HepG2 (cell line): ENCODE measurements at regions not wholly inside any gene's neighbourhood (a gene's known extent, or its start where the extent isn't known, plus 50 kb on each side); places are given as distances from the start of the nearest gene placed in this dataset.
A peak's percentile ranks its signal among the peaks of the same experiment; 100 is the strongest.

Experiments used
- KLF9 ChIP-seq: IDR thresholded peaks from 2 replicates; pipeline ENCODE4 v1.6.1; 2016; ENCODE audit warnings: low read depth
- MAFK ChIP-seq, 2 experiments: IDR thresholded peaks in 1 of 2; conservative IDR thresholded peaks in 1 of 2; 2 replicates each; pipeline ENCODE4 v1.6.1; 2011; ENCODE audit warnings: improper control_type of control experiment in 2 of 2, low read length in 2 of 2
- MED13 ChIP-seq: sonication (generic); formaldehyde crosslinking; IDR thresholded peaks from 2 replicates; pipeline ENCODE4 v1.5.0; 2020; ENCODE audit warnings: missing genetic modification reagents
- MIER2 ChIP-seq: IDR thresholded peaks from 2 replicates; pipeline ENCODE4 v1.6.1; 2016; ENCODE audit warnings: missing biosample characterization, missing genetic modification reagents
- MTF2 ChIP-seq: sonication (generic); formaldehyde crosslinking; IDR thresholded peaks from 2 replicates; pipeline ENCODE4 v1.5.0; 2020; ENCODE audit warnings: missing genetic modification reagents, borderline replicate concordance
- RAD21 ChIP-seq: fragments of 450-650 bp; formaldehyde crosslinking; IDR thresholded peaks from 2 replicates; pipeline ENCODE4 v1.5.0; 2020; ENCODE audit warnings: mild to moderate bottlenecking
- RAD51 ChIP-seq: fragments of 450-650 bp; IDR thresholded peaks from 2 replicates; pipeline ENCODE4 v1.6.1; 2016; ENCODE audit warnings: borderline replicate concordance
- RFXANK ChIP-seq: IDR thresholded peaks from 2 replicates; pipeline ENCODE4 v1.6.1; 2016
- RXRB ChIP-seq: IDR thresholded peaks from 2 replicates; pipeline ENCODE4 v1.6.1; 2016; ENCODE audit warnings: borderline replicate concordance, missing genetic modification reagents, missing compliant biosample characterization
- SP1 ChIP-seq, 2 experiments: fragments of 450-650 bp in 1 of 2; sonication (generic) in 1 of 2; formaldehyde crosslinking in 1 of 2; IDR thresholded peaks; 2 replicates each; pipeline versions ENCODE4 v1.4.0 to v1.6.1; 2016 to 2020; ENCODE audit warnings: missing genetic modification reagents in 1 of 2
- STAG1 ChIP-seq: sonication (generic); formaldehyde crosslinking; IDR thresholded peaks from 2 replicates; pipeline ENCODE4 v1.4.0; 2020; ENCODE audit warnings: missing genetic modification reagents
- WIZ ChIP-seq: sonication (generic); formaldehyde crosslinking; IDR thresholded peaks from 2 replicates; pipeline ENCODE4 v1.5.1; 2020; ENCODE audit warnings: mild to moderate bottlenecking, missing genetic modification reagents
- YEATS4 ChIP-seq: sonication (generic); formaldehyde crosslinking; IDR thresholded peaks from 2 replicates; pipeline ENCODE4 v1.4.0; 2020; ENCODE audit warnings: missing genetic modification reagents, borderline replicate concordance
- ZNF367 ChIP-seq: sonication (generic); formaldehyde crosslinking; IDR thresholded peaks from 2 replicates; pipeline ENCODE4 v1.4.0; 2020; ENCODE audit warnings: missing genetic modification reagents, borderline replicate concordance
- ZNF44 ChIP-seq: sonication (generic); formaldehyde crosslinking; IDR thresholded peaks from 2 replicates; pipeline ENCODE4 v1.5.1; 2020; ENCODE audit warnings: mild to moderate bottlenecking, missing genetic modification reagents
- ZNF563 ChIP-seq: sonication (generic); formaldehyde crosslinking; IDR thresholded peaks from 2 replicates; pipeline ENCODE4 v1.8.0; 2022; ENCODE audit warnings: mild to moderate bottlenecking, moderate library complexity, missing genetic modification reagents
- ZNF773 ChIP-seq: sonication (generic); formaldehyde crosslinking; IDR thresholded peaks from 2 replicates; pipeline ENCODE4 v1.4.0; 2020; ENCODE audit warnings: missing genetic modification reagents, borderline replicate concordance
- ZNF83 ChIP-seq: sonication (generic); formaldehyde crosslinking; IDR thresholded peaks from 2 replicates; pipeline ENCODE4 v1.4.0; 2020; ENCODE audit warnings: missing genetic modification reagents, mild to moderate bottlenecking, borderline replicate concordance
- TF ChIP-seq, protein P1 (sequence below): sonication (generic); formaldehyde crosslinking; IDR thresholded peaks from 2 replicates; pipeline ENCODE4 v1.5.0; 2020; ENCODE audit warnings: mild to moderate bottlenecking, missing genetic modification reagents
- TF ChIP-seq, protein P2 (sequence below): sonication (generic); formaldehyde crosslinking; IDR thresholded peaks from 2 replicates; pipeline ENCODE4 v1.4.0; 2020; ENCODE audit warnings: mild to moderate bottlenecking, missing genetic modification reagents

DNA sequence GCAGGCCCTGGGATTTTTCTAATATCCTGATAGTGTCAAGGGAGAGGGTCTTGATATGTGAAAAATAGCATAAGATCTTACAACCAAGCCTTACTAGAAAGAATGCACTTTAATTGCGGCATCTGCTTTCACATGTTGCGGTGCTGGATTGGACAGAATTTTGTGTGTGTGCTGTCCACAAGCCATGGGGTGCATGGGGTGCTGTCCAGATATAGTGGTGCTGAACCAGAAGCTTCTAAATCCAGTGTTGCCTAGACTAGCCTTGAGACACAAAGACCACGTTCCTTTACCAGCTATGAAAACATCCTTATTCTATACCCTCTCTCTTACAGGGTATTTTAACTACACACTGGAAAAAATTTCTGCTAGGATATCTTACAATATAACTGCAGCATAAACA is 244.0 kb downstream of the TMEM114 start (continued):
- TF ChIP-seq, protein P1, sequence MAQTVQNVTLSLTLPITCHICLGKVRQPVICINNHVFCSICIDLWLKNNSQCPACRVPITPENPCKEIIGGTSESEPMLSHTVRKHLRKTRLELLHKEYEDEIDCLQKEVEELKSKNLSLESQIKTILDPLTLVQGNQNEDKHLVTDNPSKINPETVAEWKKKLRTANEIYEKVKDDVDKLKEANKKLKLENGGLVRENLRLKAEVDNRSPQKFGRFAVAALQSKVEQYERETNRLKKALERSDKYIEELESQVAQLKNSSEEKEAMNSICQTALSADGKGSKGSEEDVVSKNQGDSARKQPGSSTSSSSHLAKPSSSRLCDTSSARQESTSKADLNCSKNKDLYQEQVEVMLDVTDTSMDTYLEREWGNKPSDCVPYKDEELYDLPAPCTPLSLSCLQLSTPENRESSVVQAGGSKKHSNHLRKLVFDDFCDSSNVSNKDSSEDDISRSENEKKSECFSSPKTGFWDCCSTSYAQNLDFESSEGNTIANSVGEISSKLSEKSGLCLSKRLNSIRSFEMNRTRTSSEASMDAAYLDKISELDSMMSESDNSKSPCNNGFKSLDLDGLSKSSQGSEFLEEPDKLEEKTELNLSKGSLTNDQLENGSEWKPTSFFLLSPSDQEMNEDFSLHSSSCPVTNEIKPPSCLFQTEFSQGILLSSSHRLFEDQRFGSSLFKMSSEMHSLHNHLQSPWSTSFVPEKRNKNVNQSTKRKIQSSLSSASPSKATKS = no peak
- TF ChIP-seq, protein P2, sequence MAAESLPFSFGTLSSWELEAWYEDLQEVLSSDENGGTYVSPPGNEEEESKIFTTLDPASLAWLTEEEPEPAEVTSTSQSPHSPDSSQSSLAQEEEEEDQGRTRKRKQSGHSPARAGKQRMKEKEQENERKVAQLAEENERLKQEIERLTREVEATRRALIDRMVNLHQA (CRISPR knock-in tag) = no peak
- TF ChIP-seq RFXANK (CRISPR knock-in tag) = no peak
- peak; percentile 97 for TF ChIP-seq MIER2 (CRISPR knock-in tag)
- TF ChIP-seq ZNF83 (CRISPR knock-in tag) = no peak
- no peak for TF ChIP-seq RAD21
- no peak for TF ChIP-seq ZNF563 (CRISPR knock-in tag)
- peak; percentile 36; the same call in 1 of the 2 replicates for TF ChIP-seq MED13 (CRISPR knock-in tag)
- no peak for TF ChIP-seq STAG1 (CRISPR knock-in tag)
- no peak for TF ChIP-seq ZNF44 (CRISPR knock-in tag)
- TF ChIP-seq WIZ (CRISPR knock-in tag) = peak; percentile 86; the same call in 1 of the 2 replicates
- TF ChIP-seq ZNF367 (CRISPR knock-in tag) = no peak
- peak; percentile 63; the same call in 1 of the 2 replicates for TF ChIP-seq ZNF773 (CRISPR knock-in tag)
- no peak for TF ChIP-seq SP1 (IDR thresholded peaks at IDR 0.05)
- TF ChIP-seq SP1 (CRISPR knock-in tag; IDR thresholded peaks at IDR 0.05) = no peak
- no peak for TF ChIP-seq MTF2
- no peak for TF ChIP-seq KLF9
- TF ChIP-seq MAFK (conservative IDR thresholded peaks at IDR 0.05 in 1 of 2, IDR thresholded peaks at IDR 0.05 in 1 of 2; ENCODE audit: low read length in 2 of 2) = no peak
- no peak for TF ChIP-seq RXRB (CRISPR knock-in tag)
- no peak for TF ChIP-seq RAD51
- TF ChIP-seq YEATS4 (CRISPR knock-in tag) = no peak
